HepG2 (cell line): ENCODE measurements at regions not wholly inside any gene's neighbourhood (a gene's known extent, or its start where the extent isn't known, plus 50 kb on each side); places are given as distances from the start of the nearest gene placed in this dataset.
A peak's percentile ranks its signal among the peaks of the same experiment; 100 is the strongest.

Source experiments
- ATAC-seq: fragments of 200-7000 bp; cut with Tn5 transposase; 3 replicates; pipeline ENCODE4 v1.9.1; 2020; ENCODE audit warnings: mild to moderate bottlenecking, moderate library complexity
- BruUV-seq: library from RNA; stranded (reverse); fragments of 400-500 nt; replicated peaks from 2 replicates; lab custom pipeline; 2021; lab: Mats Ljungman, UMichigan
- CTCF ChIA-PET: fragments of 300-600 bp; formaldehyde crosslinking; extraction: SDS; loops from one replicate; lab custom pipeline; 2021; ENCODE audit warnings: low total read pairs, inconsistent platforms, low intra/inter-chr PET ratio; lab: Yijun Ruan, JAX
- POLR2A ChIA-PET: fragments of 350-600 bp; sonication (Branson Sonifier 250); formaldehyde crosslinking; loops from one replicate; lab custom pipeline; 2020; ENCODE audit warnings: antibody characterized with exemption, inconsistent platforms; lab: Yijun Ruan, JAX
- DNase-seq: peaks from one replicate; pipeline ENCODE4 v3.0.0-alpha.2; 2015; ENCODE audit warnings: low spot score
- FAIRE-seq: peaks from 3 replicates; lab custom pipeline; 2011; peaks lifted over from hg19 to GRCh38; lab: Jason Lieb, UNC
- H2AFZ ChIP-seq: one replicate; pipeline ENCODE4 v1.6.1; 2011; ENCODE audit warnings: low read length, inconsistent platforms
- H3K27ac ChIP-seq: fragments of 300-600 bp; 3 replicates; pipeline ENCODE4 v1.8.0; 2011; ENCODE audit warnings: mixed run types, mild to moderate bottlenecking, mixed read lengths, low read length, inconsistent platforms; ENCODE audit not compliant: insufficient read depth; ENCODE audit errors: extremely low read length
- H3K27me3 ChIP-seq, 2 experiments: fragments of 200-600 bp in 1 of 2; 2 replicates in 1 of 2; 3 replicates in 1 of 2; pipeline versions ENCODE4 v1.6.0 to v1.8.0; 2011; ENCODE audit warnings: low read length in 2 of 2, mild to moderate bottlenecking in 2 of 2, moderate library complexity in 2 of 2, inconsistent platforms in 1 of 2; ENCODE audit not compliant: insufficient read depth in 2 of 2, control insufficient read depth in 1 of 2
- H3K36me3 ChIP-seq, 2 experiments: fragments of 200-600 bp in 1 of 2; replicated peaks in 1 of 2; 2 replicates in 1 of 2; 3 replicates in 1 of 2; pipeline versions ENCODE4 v1.5.1 to v1.8.0; 2011; ENCODE audit warnings: low read length in 2 of 2, inconsistent platforms in 1 of 2; ENCODE audit not compliant: insufficient read depth in 2 of 2, control insufficient read depth in 1 of 2
- H3K4me1 ChIP-seq: 2 replicates; pipeline ENCODE4 v1.5.1; 2012; ENCODE audit warnings: low read length, inconsistent platforms; ENCODE audit not compliant: insufficient read depth
- H3K4me2 ChIP-seq: 2 replicates; pipeline ENCODE4 v1.6.0; 2011; ENCODE audit warnings: low read depth, low read length, inconsistent platforms
- H3K4me3 ChIP-seq, 3 experiments: fragments of 200-600 bp in 1 of 3; sonication (generic), shearing (Covaris generic) in 1 of 3; replicated peaks in 1 of 3; 2 replicates each; pipeline ENCODE4 v1.5.1; 2011 to 2016; ENCODE audit warnings: low read length in 3 of 3, inconsistent platforms in 2 of 3, low read depth in 2 of 3, mild to moderate bottlenecking in 2 of 3, control low read depth in 1 of 3, mixed read lengths in 1 of 3; ENCODE audit not compliant: insufficient read depth in 1 of 3
- H3K79me2 ChIP-seq: one replicate; pipeline ENCODE4 v1.6.1; 2011; ENCODE audit warnings: low read length, inconsistent platforms; ENCODE audit not compliant: insufficient read depth
- H3K9ac ChIP-seq: 2 replicates; pipeline ENCODE4 v1.6.0; 2011; ENCODE audit warnings: mild to moderate bottlenecking, low read depth, low read length, inconsistent platforms; ENCODE audit not compliant: insufficient read depth
- H3K9me3 ChIP-seq: 2 replicates; pipeline ENCODE4 v1.5.1; 2012; ENCODE audit warnings: mild to moderate bottlenecking, low read length
- H4K20me1 ChIP-seq: 2 replicates; pipeline ENCODE4 v1.6.0; 2011; ENCODE audit warnings: inconsistent platforms, mild to moderate bottlenecking, low read length, moderate library complexity; ENCODE audit not compliant: insufficient read depth
- GATAD2A ChIP-seq: IDR thresholded peaks from 2 replicates; pipeline ENCODE4 v1.6.1; 2016
- HNF1A ChIP-seq, 2 experiments: sonication (generic) in 1 of 2; formaldehyde crosslinking in 1 of 2; IDR thresholded peaks; 2 replicates each; pipeline versions ENCODE4 v1.4.0 to v1.6.1; 2016 to 2020; ENCODE audit warnings: borderline replicate concordance in 1 of 2, low read depth in 1 of 2, mild to moderate bottlenecking in 1 of 2, missing genetic modification reagents in 1 of 2
- RFX1 ChIP-seq: fragments of 450-650 bp; IDR thresholded peaks from 2 replicates; pipeline ENCODE4 v1.6.1; 2017
- ZNF557 ChIP-seq: sonication (generic); formaldehyde crosslinking; IDR thresholded peaks from 2 replicates; pipeline ENCODE4 v1.4.0; 2020; ENCODE audit warnings: missing genetic modification reagents
- WGBS: methylation state at CpG from one replicate; pipeline ENCODE4 v1.1.6; 2017; ENCODE audit warnings: low lambda C conversion rate; 5-methylcytosine and 5-hydroxymethylcytosine counted together
- in situ Hi-C: cut with HindIII; loops from 2 replicates; pipeline ENCODE4 v1.10.0; 2017; ENCODE audit warnings: low pct_unique_long_range_greater_than_20kb; ENCODE audit not compliant: extremely low pct_ligation_motif_present
- intact Hi-C: fragments of 100-400 bp; cut with micrococcal nuclease; formaldehyde crosslinking; loops from one replicate; pipeline ENCODE4 v1.10.0; 2022; ENCODE audit not compliant: unreplicated experiment

GRCh38 chr5:174970502-174970901, 246.1 kb downstream of the MSX2 start (continued):
- TF ChIP-seq HNF1A (IDR thresholded peaks at IDR 0.05; ENCODE audit: low read depth) (no peak), HNF1A (CRISPR knock-in tag; IDR thresholded peaks at IDR 0.05; ENCODE audit: borderline replicate concordance) (no peak), GATAD2A (no peak)
- TF ChIP-seq, all 625 proteins: peak for 0

GRCh38 chr5:174953871-174954270, 229.5 kb downstream of the MSX2 start:
- H3K9ac ChIP-seq, result no peak overlapping the region
- ATAC-seq, result no peak
- intact Hi-C loops (loop anchor here (5.0 kb wide), 1 partner anchor 508 kb away; no protein-coding TSS in a partner anchor), in situ Hi-C loops (loop anchor here (5.0 kb wide), 2 partner anchors 503 to 763 kb away; no protein-coding TSS in a partner anchor)
- FAIRE-seq, result no peak
- H3K36me3 ChIP-seq, result no peaks in the 10 kb centered on the region
- H3K27ac ChIP-seq, result no peak overlapping the region
- H3K79me2 ChIP-seq, result no peaks in the 10 kb centered on the region
- H3K4me1 ChIP-seq, result no peaks in the 10 kb centered on the region
- no peak overlapping the region for H3K4me2 ChIP-seq
- H2AFZ ChIP-seq, result no peak overlapping the region
- DNase-seq, result no peak
- TF ChIP-seq ZNF557 (CRISPR knock-in tag) (no peak), RFX1 (peak; percentile 45; the same call in 1 of the 2 replicates)
- CTCF ChIA-PET, result no interaction called here
- BruUV-seq, result no TSS peak
- H4K20me1 ChIP-seq, result no peaks in the 10 kb centered on the region
- H3K9me3 ChIP-seq, result no peaks in the 10 kb centered on the region
- POLR2A ChIA-PET, result no interaction called here
- 2% methylated on average over 6 of the region's 6 CpGs for WGBS
- H3K27me3 ChIP-seq, result no peaks in the 10 kb centered on the region
- H3K4me3 ChIP-seq, result no peak overlapping the region
